ENCODE measurements at regions not wholly inside any gene's neighbourhood (a gene's known extent, or its start where the extent isn't known, plus 50 kb on each side); places are given as distances from the start of the nearest gene placed in this dataset.

DNA sequence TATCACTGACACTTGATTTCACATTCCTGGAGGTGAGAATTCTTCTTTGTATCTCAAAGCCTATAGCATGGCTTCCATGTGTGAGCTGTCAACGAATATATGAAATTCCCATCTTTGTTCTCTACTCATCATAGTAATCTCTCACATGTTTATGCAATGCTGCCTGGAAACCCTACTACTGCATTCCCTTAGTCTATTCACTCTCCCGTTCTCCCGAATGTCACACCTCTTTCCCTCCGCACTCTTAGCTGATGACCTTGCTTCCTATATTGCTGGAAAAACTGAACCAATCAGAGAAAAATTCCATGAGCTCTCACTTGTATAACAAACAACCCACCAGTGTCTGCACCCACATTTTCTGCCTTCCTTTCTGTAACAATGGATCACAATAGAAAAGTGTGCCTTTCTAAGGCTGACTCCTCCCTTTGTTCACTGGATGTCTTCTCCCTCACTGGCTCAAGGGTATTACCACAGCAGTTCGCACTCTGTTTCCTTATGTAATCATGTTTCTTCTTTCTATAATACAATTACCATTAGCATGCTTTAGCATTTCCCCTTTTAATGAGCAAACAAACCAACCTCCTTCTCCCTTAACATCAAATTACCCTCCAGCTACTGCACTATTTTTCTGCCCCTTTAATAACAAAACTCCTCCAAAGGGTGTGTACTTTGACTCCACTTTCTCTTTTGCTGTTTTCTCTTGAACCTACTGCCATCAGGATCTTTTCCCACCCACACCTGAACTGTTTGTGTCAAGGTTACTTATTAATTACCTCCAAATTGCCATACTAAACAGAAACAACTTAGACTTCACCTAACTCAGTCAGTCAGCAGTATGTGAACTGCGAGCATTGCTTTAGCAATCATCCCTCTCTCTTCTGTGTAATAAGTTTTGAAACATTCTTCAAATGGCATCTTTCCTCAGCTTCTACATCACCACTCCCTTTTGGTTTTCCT is 63.9 kb upstream of the CCDC196 start:
- H3K27ac Mint-ChIP-seq (ENCODE audit: unreplicated experiment), result no peak overlapping the region
- no peaks in the 10 kb centered on the region for H3K9me3 Mint-ChIP-seq (ENCODE audit: unreplicated experiment)
- H3K36me3 Mint-ChIP-seq (ENCODE audit: low read depth, unreplicated experiment), result no peaks in the 10 kb centered on the region
- H3K27me3 Mint-ChIP-seq (ENCODE audit: unreplicated experiment), result no peaks in the 10 kb centered on the region
- TF ChIP-seq, protein P1, sequence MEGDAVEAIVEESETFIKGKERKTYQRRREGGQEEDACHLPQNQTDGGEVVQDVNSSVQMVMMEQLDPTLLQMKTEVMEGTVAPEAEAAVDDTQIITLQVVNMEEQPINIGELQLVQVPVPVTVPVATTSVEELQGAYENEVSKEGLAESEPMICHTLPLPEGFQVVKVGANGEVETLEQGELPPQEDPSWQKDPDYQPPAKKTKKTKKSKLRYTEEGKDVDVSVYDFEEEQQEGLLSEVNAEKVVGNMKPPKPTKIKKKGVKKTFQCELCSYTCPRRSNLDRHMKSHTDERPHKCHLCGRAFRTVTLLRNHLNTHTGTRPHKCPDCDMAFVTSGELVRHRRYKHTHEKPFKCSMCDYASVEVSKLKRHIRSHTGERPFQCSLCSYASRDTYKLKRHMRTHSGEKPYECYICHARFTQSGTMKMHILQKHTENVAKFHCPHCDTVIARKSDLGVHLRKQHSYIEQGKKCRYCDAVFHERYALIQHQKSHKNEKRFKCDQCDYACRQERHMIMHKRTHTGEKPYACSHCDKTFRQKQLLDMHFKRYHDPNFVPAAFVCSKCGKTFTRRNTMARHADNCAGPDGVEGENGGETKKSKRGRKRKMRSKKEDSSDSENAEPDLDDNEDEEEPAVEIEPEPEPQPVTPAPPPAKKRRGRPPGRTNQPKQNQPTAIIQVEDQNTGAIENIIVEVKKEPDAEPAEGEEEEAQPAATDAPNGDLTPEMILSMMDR (IDR thresholded peaks at IDR 0.05; ENCODE audit: unreplicated experiment), result no peak
- no peak for DNase-seq (ENCODE audit: low spot score)
- H3K4me1 Mint-ChIP-seq (ENCODE audit: unreplicated experiment), result no peaks in the 10 kb centered on the region
- no peak overlapping the region for H3K4me3 Mint-ChIP-seq (ENCODE audit: unreplicated experiment)

DNA sequence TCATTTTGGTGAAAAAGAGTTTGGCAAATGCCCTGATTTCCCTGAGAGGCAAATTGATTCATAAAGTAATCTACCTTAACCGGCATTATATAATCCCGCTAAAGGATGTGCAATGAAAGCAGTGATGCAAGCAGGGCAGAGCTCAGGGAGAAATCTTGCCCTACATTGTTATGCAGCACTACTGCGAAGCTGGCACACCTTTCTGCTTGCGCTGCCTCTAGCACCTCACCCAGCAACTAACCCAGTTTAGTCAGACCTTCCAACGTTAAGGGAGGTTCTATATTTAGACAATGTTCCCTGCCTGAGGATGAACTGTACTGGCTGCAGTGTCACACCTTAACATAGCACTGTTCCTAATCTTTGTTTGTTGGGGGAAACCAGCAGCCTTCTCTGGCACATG is 60.8 kb upstream of the CCDC196 start:
- no peaks in the 10 kb centered on the region for H3K9me3 Mint-ChIP-seq (ENCODE audit: unreplicated experiment)
- no peaks in the 10 kb centered on the region for H3K4me1 Mint-ChIP-seq (ENCODE audit: unreplicated experiment)
- DNase-seq (ENCODE audit: low spot score), result no peak
- no peak overlapping the region for H3K27ac Mint-ChIP-seq (ENCODE audit: unreplicated experiment)
- H3K4me3 Mint-ChIP-seq (ENCODE audit: unreplicated experiment), result no peak overlapping the region
- no peaks in the 10 kb centered on the region for H3K36me3 Mint-ChIP-seq (ENCODE audit: low read depth, unreplicated experiment)
- H3K27me3 Mint-ChIP-seq (ENCODE audit: unreplicated experiment), result no peaks in the 10 kb centered on the region
- TF ChIP-seq, protein P1 (IDR thresholded peaks at IDR 0.05; ENCODE audit: unreplicated experiment), result no peak

DNA sequence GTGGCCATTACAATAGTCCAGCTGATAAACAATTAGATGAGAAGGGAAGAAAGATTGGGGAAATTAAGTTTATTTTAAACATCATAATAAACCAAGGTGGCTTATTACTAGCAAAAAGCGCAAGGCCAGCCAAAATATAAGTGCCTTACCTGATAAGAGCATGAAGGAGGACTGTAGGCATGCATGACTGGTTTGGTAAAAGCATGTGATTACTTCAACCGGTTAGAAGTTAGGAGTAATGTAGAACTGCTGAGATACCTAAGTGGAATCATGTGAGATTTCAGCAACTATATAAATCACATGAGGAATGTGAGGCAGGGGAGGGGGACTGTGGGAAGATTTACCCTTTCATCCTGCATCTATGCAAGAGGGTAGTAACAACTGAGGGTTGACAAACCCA is 59.7 kb upstream of the CCDC196 start:
- TF ChIP-seq, protein P1 (IDR thresholded peaks at IDR 0.05; ENCODE audit: unreplicated experiment), result no peak
- DNase-seq (ENCODE audit: low spot score), result no peak
- Mint-ChIP-seq H3K27me3 (ENCODE audit: unreplicated experiment) (no peaks in the 10 kb centered on the region), H3K4me1 (ENCODE audit: unreplicated experiment) (no peaks in the 10 kb centered on the region), H3K36me3 (ENCODE audit: low read depth, unreplicated experiment) (no peaks in the 10 kb centered on the region), H3K4me3 (ENCODE audit: unreplicated experiment) (no peak overlapping the region), H3K9me3 (ENCODE audit: unreplicated experiment) (no peaks in the 10 kb centered on the region), H3K27ac (ENCODE audit: unreplicated experiment) (no peak overlapping the region)

DNA sequence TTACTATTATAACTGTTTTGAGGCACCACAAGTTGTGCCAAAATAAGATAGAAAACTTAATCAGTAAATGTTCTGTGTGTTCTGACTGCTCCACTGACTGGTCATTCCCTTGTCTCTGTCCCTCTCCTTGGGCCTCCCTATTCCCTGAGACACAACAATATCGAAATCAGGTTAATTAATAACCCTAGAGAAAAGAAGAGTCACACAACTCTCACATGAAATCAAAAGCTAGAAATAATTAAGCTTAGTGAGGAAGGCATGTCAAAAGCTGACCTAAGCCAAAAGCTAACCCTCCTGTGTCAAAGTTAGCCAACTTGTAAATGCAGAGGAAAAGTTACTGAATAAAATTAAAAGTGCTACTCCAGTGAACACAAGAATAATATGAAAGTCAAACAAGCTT is 53.8 kb upstream of the CCDC196 start:
- TF ChIP-seq, protein P1 (IDR thresholded peaks at IDR 0.05; ENCODE audit: unreplicated experiment), result no peak
- no peak overlapping the region for H3K27ac Mint-ChIP-seq (ENCODE audit: unreplicated experiment)
- peaks cover 7% of the 10 kb centered on the region for H3K36me3 Mint-ChIP-seq (ENCODE audit: low read depth, unreplicated experiment)
- peaks cover 5% of the 10 kb centered on the region for H3K27me3 Mint-ChIP-seq (ENCODE audit: unreplicated experiment)
- peaks cover 4% of the 10 kb centered on the region for H3K9me3 Mint-ChIP-seq (ENCODE audit: unreplicated experiment)
- DNase-seq (ENCODE audit: low spot score), result no peak
- H3K4me3 Mint-ChIP-seq (ENCODE audit: unreplicated experiment), result no peak overlapping the region
- H3K4me1 Mint-ChIP-seq (ENCODE audit: unreplicated experiment), result no peaks in the 10 kb centered on the region

DNA sequence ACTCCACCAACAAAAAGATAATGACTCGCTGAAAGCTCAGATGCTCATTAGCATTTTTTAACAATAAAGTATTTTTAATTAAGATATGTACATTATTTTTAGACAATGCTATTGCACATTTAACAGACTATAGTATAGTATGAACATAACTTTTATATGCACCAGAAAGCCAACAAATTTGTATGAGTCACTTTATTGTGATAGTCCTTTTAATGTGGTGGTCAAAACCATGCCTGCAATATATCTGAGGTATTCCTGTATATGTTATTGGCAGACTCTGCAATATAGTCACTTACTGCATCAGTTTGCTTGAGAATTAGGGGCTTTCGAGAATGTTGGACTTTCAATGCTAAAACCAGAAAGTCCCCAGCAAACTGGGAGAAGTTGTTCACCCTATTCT is 51.7 kb upstream of the CCDC196 start:
- Mint-ChIP-seq H3K4me1 (ENCODE audit: unreplicated experiment) (no peaks in the 10 kb centered on the region), H3K27me3 (ENCODE audit: unreplicated experiment) (peaks cover 5% of the 10 kb centered on the region), H3K27ac (ENCODE audit: unreplicated experiment) (no peak overlapping the region), H3K9me3 (ENCODE audit: unreplicated experiment) (peaks cover 8% of the 10 kb centered on the region), H3K36me3 (ENCODE audit: low read depth, unreplicated experiment) (peaks cover 7% of the 10 kb centered on the region), H3K4me3 (ENCODE audit: unreplicated experiment) (no peak overlapping the region)
- TF ChIP-seq, protein P1 (IDR thresholded peaks at IDR 0.05; ENCODE audit: unreplicated experiment), result no peak
- no peak for DNase-seq (ENCODE audit: low spot score)
